Glutamatergic neuron (in vitro differentiated cells): ENCODE measurements at regions not wholly inside any gene's neighbourhood (a gene's known extent, or its start where the extent isn't known, plus 50 kb on each side); places are given as distances from the start of the nearest gene placed in this dataset.

Experiments
- DNase-seq: peaks from one replicate; pipeline ENCODE4 v3.0.0; 2022
- H3K27ac Mint-ChIP-seq: one replicate; pipeline ENCODE4 v1.8.0; 2020; ENCODE audit warnings: mild to moderate bottlenecking, mixed read lengths, inconsistent platforms; ENCODE audit not compliant: unreplicated experiment
- H3K27me3 Mint-ChIP-seq: one replicate; pipeline ENCODE4 v1.8.0; 2020; ENCODE audit warnings: mild to moderate bottlenecking, moderate library complexity, mixed read lengths, inconsistent platforms; ENCODE audit not compliant: unreplicated experiment
- H3K36me3 Mint-ChIP-seq: one replicate; pipeline ENCODE4 v1.8.0; 2020; ENCODE audit warnings: mild to moderate bottlenecking, mixed read lengths, inconsistent platforms; ENCODE audit not compliant: unreplicated experiment
- H3K4me1 Mint-ChIP-seq: one replicate; pipeline ENCODE4 v1.8.0; 2020; ENCODE audit warnings: mild to moderate bottlenecking, low read depth, mixed read lengths, inconsistent platforms; ENCODE audit not compliant: unreplicated experiment
- H3K4me3 Mint-ChIP-seq: one replicate; pipeline ENCODE4 v1.8.0; 2020; ENCODE audit warnings: mild to moderate bottlenecking, mixed read lengths, inconsistent platforms; ENCODE audit not compliant: unreplicated experiment
- H3K9me3 Mint-ChIP-seq: one replicate; pipeline ENCODE4 v1.8.0; 2020; ENCODE audit warnings: mild to moderate bottlenecking, moderate library complexity, mixed read lengths, inconsistent platforms; ENCODE audit not compliant: unreplicated experiment
- TF ChIP-seq, protein P1 (sequence below): fragments of 200-600 bp; sonication (generic); IDR thresholded peaks from one replicate; pipeline ENCODE4 v1.5.0; 2021; ENCODE audit not compliant: partially characterized antibody, unreplicated experiment

GRCh38 chr5:153352685-153353219 is 137.7 kb upstream of the GRIA1 start:
- no peaks in the 10 kb centered on the region for H3K36me3 Mint-ChIP-seq
- H3K4me1 Mint-ChIP-seq, result peaks cover 11% of the 10 kb centered on the region

DNA sequence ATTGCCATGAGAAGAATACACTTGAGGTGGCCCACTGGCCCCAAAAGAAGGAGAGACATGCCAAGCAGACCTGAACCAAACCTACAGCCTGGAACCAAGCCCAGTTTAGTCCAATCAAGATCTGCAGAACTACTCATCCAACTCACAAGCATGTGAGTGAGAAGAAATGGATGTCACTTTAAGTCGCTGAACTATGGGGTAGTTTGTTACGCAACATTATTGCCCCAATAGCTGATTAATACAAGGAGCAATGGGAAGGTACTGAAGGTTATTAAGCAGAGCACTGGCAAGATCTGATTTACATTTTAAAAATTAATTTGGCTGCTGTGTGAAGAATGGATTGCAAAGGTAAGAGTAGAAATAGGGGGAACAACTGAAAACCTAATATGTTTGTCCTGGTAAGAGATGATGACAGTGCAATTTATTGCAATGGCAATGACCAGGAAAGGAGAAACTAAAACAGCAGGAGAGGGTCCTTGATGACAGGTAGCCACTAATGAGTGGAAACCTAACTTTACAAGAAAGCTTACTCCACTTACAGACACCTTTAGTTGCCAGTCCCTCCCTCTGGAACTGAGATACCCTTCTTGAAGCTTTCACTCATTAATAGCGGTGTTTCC is 132.9 kb upstream of the GRIA1 start:
- no peak for DNase-seq
- Mint-ChIP-seq H3K9me3 (no peaks in the 10 kb centered on the region), H3K27ac (no peak overlapping the region), H3K4me3 (no peak overlapping the region), H3K4me1 (peaks cover 10% of the 10 kb centered on the region), H3K36me3 (no peaks in the 10 kb centered on the region), H3K27me3 (peaks cover under 1% of the 10 kb centered on the region)
- TF ChIP-seq, protein P1, sequence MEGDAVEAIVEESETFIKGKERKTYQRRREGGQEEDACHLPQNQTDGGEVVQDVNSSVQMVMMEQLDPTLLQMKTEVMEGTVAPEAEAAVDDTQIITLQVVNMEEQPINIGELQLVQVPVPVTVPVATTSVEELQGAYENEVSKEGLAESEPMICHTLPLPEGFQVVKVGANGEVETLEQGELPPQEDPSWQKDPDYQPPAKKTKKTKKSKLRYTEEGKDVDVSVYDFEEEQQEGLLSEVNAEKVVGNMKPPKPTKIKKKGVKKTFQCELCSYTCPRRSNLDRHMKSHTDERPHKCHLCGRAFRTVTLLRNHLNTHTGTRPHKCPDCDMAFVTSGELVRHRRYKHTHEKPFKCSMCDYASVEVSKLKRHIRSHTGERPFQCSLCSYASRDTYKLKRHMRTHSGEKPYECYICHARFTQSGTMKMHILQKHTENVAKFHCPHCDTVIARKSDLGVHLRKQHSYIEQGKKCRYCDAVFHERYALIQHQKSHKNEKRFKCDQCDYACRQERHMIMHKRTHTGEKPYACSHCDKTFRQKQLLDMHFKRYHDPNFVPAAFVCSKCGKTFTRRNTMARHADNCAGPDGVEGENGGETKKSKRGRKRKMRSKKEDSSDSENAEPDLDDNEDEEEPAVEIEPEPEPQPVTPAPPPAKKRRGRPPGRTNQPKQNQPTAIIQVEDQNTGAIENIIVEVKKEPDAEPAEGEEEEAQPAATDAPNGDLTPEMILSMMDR, result no peak

More at GRCh38 chr5:153352685-153353219, 137.7 kb upstream of the GRIA1 start:
- no peak overlapping the region for H3K27ac Mint-ChIP-seq
- no peaks in the 10 kb centered on the region for H3K9me3 Mint-ChIP-seq
- no peak for DNase-seq
- TF ChIP-seq, protein P1, result no peak
- no peak overlapping the region for H3K4me3 Mint-ChIP-seq
- H3K27me3 Mint-ChIP-seq, result peaks cover 2% of the 10 kb centered on the region

- peaks cover 2% of the 10 kb centered on the region for H3K4me1 Mint-ChIP-seq
- TF ChIP-seq, protein P1, result no peak
- H3K4me3 Mint-ChIP-seq, result no peak overlapping the region
- no peak overlapping the region for H3K27ac Mint-ChIP-seq
- H3K27me3 Mint-ChIP-seq, result no peaks in the 10 kb centered on the region
- H3K36me3 Mint-ChIP-seq, result no peaks in the 10 kb centered on the region
- no peaks in the 10 kb centered on the region for H3K9me3 Mint-ChIP-seq
- no peak for DNase-seq
These were observed 132.0 kb upstream of the GRIA1 start for GRCh38 chr5:153358315-153358976.

DNA sequence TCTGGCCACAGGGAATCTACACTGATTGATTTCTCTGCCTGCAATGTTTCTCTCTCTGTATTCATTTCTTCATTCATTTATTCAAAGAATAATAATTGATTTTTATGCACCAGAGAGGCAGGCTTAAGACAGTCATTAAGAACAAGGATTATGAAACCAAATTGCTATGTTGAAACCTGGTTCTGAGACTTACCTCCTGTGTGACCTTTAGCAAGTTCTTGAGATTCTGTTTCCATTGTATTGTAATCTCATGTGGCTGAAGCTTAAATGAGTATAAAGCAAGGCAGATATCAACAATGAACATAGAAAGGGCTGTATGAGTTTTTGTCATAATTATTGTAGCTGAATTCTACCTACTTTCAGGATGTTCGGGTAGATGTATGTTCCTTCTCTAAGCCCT is 129.6 kb upstream of the GRIA1 start:
- Mint-ChIP-seq H3K27me3 (no peaks in the 10 kb centered on the region), H3K27ac (no peak overlapping the region), H3K9me3 (no peaks in the 10 kb centered on the region), H3K36me3 (no peaks in the 10 kb centered on the region), H3K4me3 (no peak overlapping the region), H3K4me1 (no peaks in the 10 kb centered on the region)
- TF ChIP-seq, protein P1, result no peak
- DNase-seq, result no peak
